HG02938 (cell line): ENCODE measurements at regions not wholly inside any gene's neighbourhood (a gene's known extent, or its start where the extent isn't known, plus 50 kb on each side); places are given as distances from the start of the nearest gene placed in this dataset.

Source experiments
- ATAC-seq: cut with Tn5 transposase; IDR thresholded peaks from one replicate; pipeline ENCODE4 v1.9.1; 2021; ENCODE audit warnings: mild to moderate bottlenecking, moderate library complexity; ENCODE audit not compliant: unreplicated experiment

DNA sequence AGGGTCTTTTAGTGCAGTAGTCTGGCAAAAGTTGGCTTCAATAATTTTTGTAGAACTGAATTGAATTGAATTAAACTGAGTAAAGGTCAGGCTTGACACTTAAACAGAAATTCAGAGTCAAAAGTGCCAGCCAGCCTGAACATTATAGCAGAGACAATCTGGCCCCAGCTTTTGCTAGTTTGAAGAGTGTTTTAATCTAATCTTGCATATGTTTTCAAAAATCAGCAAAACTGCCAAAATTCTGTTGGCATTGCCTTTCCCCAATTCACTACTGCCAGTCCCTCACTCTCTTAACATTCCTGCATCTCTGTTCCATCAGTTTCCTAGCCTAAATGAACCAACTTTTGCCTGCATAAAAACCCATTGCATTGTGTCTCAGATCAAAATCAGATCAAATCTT is 403.8 kb downstream of the NUF2 start:
- ATAC-seq, result no peak

- ATAC-seq, result no peak
Observed at GRCh38 chr1:163730411-163730821, 408.7 kb downstream of the NUF2 start.

DNA sequence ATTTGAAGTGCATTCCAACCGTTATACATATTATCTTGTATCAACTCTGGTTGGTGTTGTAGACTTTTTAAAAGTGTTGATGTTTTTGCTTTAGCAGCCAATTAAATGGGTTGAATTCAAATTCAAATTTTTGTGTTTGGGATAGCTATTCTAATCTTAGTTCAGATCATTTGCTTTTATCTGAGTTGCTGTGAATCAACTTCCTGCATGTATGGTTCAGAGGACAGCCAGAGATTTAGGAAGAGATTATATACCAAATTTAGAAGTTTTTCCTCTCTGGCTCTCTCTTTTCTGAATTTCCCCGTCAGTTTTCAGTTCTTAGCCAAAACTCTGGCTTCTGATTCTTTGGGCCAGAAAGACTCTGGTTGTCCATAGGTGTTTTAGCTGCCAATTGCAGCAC is 415.5 kb downstream of the NUF2 start:
- ATAC-seq, result no peak

DNA sequence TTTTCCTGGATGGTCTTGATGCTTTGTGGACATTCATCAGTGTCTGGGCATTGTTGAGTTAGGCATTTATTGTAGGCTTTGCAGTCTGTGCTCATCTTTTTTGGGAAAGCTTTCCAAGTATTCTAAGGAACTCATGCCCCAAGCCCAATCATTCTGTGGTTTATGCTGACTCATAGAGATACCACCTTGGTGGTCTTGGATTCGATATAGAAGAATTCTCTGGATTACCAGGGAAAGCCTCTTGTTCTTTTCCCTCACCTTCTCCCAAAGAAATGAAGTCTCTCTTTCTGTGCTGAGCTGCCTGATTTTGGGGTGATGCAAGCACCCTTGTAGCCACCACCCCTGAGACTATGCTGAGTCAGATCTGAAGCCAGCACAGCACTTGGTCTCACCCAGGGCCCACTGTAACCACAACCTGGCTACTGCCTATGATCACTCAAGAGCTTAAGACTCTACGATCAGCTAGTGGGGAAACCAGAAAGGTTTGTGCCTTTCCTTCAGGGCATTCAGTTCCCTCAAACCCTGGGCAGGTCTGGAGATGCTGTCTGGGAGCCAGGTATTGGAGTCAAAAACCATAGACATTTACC is 422.6 kb downstream of the NUF2 start:
- no peak for ATAC-seq

DNA sequence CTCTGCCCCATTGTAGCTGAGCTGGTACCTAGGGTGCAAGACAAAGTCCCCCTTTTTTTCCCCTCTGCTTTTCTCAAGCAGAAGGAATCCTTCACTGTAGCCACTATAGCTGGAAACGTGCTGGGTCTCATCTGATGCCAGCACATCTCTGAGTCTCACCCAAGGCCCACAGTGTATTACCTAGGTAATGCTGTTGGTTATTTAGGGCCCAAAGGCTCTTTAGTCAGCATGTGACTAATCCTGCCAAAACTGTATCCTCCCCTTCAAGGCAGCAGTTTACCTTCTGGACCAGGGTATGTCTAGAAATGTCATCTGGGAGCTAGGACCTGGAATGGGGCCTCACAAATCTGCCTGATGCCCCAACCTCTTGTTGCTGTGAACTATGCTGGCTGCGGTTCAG is 423.4 kb downstream of the NUF2 start:
- ATAC-seq, result no peak

DNA sequence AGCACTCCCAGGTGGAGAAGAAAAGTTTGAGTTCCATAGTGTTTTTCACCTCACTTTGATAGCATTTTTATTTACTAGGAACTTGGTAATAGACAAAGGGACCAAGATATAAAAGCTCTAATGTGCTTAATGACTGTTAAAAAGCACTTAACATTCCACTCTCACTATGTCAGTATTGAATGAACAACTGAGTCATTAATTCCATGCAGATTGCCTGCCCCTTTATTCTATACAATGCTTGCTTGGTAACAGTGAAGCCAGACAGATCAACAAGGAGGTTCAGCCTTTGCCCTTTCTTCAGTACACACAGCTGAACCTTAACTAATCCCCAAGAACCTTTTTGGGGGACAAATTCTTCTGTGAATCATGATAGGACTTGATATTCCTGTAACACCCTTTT is 425.5 kb downstream of the NUF2 start:
- ATAC-seq, result no peak

DNA sequence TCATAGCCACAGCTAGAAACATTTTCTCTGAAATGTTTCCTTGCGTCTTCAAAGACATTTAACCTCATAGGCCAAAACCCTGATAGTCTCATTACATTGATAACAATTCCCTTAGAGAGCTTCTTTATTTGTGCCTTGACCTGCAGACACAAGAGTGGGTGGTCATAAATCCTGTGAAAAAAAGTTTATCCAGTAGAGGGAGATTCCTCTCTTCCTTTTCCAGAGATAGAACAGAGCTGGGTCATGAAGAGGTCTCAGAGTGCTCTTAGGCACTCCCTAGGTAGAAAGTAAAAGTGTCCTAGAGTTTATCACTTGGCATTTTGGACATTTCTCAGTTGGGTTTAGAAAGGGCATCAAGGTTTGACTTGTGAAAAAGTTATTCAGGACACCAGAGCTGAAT is 426.1 kb downstream of the NUF2 start:
- no peak for ATAC-seq

GRCh38 chr1:163758977-163759670 is 437.4 kb downstream of the NUF2 start:
- ATAC-seq, result no peak

DNA sequence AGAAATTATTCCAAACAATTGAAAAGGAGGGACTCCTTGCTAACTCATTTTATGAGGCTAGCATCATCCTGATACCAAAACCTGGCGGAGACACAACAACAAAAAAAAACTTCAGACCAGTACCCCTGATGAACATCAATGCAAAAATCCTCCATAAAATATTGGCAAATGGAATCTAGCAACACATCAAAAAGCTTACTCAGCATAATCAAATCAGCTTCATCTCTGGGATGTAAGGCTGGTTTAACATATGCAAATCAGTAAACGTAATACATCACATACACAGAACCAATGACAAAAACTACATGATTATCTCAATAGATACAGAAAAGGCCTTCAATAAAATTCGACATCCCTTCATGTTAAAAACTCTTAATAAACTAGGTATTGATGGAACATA is 440.1 kb downstream of the NUF2 start:
- no peak for ATAC-seq

- no peak for ATAC-seq
Observed at GRCh38 chr1:163766257-163766918, 444.6 kb downstream of the NUF2 start.

DNA sequence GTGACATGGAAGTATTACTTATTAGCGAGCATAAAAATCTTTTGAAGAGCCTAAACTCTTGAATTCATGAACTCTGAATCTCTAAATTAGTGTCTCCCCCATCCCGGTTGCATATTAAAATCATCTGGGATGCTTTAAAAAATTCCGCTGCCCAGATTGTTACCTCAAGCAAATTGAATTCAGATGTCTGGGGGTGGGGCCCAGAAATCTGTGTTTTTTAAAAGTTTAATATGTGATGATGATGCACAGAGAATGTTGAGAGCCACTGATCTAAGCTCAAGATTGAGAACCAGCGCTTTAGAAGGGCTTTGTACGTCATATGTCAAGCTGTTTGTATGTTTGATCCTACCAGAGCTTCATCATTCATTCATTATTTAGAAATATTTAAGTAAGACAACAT is 446.8 kb downstream of the NUF2 start:
- ATAC-seq, result no peak

DNA sequence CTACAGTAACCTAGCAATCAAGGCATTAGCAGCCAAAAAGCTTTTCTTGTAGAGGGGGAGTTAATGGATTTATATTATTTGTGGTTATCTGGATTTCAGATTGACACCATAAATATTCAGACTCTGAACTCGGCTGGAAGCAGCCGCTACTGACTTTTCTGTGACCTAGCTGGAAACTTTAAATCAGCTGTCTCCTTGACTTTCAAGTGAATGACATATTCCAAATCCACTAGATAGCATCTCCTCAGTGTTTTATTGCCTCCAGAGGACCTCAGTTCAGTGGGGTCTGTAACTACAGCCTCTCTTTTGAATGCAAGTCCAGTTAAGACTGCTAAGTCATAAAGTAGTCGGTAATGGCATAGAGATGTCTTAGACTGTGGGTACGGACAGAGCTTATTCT is 448.5 kb downstream of the NUF2 start:
- no peak for ATAC-seq

GRCh38 chr1:163771637-163772036 is 449.9 kb downstream of the NUF2 start:
- ATAC-seq, result no peak

DNA sequence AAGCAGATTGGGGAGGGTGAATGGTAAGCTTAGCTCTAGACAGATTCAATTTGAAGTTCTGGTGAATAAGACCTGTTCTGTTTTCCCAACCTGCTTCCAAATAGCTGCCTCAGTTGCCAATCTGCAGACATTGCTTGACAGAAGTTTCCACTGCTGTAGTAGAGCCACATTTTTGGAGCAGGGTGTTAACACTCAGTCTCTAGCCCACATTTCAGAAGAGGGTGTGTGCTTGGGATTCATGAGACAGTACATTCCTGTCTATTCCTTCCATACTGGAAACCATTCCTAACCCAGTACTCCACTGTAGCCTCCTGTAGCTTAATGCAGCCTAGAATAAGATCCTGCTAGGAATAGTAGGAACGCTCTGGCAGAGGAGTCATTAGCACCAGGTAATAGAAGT is 450.5 kb downstream of the NUF2 start:
- ATAC-seq, result no peak

DNA sequence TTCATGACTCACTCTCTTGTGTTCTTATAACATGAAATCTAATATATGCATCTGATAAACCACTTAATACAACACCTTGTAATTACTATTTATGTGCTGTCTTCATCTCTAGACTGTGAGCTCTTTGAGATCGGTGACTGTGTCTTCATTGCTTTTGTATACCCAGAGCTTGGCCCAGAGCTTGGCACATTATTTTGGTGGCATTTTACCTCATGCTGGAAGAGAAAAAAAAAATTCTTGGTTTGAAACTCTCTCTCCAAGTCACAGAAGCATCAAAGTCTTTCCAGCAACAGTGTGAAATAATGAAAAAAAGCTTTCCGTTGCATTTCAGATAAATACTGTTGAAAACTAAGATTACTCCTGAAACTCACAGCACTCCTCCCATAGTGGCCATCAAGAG is 451.6 kb downstream of the NUF2 start:
- ATAC-seq, result no peak

- no peak for ATAC-seq
Observed at GRCh38 chr1:163774401-163774945, 452.7 kb downstream of the NUF2 start.

GRCh38 chr1:163774978-163775620 is 453.3 kb downstream of the NUF2 start:
- ATAC-seq, result no peak

- ATAC-seq, result no peak
Observed at GRCh38 chr1:163777205-163777604, 455.5 kb downstream of the NUF2 start.

DNA sequence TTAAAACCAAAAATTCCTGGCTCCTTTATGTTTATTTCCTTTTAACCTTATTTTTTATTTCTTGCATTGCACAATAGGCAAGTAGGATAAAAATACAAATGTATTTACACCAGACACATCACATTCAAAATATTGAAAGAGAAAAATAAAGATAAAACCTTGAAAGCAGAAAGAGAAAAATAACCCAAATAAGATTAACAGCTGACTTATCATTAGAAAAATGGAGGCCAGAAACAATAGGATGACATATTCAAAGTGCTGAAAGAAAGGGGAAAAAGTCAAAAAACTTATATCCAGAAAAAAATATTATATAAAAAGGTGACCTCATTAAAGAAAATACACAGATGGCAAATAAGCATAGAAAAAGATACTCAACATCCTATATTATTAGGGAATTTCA is 459.4 kb downstream of the NUF2 start:
- no peak for ATAC-seq

DNA sequence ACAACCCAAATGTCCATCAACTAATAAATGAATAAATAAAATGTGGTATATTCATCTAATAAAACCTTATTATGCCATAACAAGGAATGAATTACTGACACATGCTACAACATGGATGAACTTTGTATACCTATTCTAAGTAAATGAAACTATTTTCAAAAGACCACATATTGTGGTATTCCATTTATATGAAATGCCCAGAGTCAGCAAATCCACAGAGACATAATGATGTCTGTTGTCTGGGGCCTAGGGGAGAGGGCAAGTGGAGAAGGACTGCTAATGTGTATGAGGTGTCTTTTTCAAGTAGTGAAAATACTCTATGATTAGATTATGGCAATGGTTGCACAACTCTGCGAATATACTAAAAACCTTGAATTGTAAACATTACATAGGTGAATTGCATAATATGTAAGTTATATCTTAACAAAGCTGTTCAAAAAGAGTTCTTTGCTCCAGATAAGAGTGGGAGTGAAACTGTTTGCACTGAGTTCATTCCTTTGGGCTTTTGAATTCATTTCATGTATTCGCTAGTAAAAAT is 464.2 kb downstream of the NUF2 start:
- ATAC-seq, result no peak

DNA sequence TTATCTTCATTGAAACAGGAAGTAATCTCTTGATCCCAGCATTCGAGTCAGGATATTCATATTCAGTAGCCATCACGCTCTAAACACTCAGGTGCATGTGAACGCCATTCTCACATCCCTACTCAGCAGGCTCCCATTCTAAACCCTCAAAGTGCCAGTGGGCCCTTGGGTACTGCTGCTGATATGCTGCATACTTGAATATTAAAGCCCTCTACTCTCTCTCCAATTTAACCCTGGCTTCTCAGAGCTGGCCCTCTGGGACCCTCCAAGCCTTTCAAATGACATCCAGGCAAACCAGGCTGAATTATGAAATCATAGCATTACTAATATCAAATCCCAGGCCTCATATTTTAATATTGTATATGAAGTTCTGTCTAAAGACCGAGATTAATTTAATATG is 468.2 kb downstream of the NUF2 start:
- ATAC-seq, result no peak
